ENCODE measurements at regions not wholly inside any gene's neighbourhood (a gene's known extent, or its start where the extent isn't known, plus 50 kb on each side); places are given as distances from the start of the nearest gene placed in this dataset.

DNA sequence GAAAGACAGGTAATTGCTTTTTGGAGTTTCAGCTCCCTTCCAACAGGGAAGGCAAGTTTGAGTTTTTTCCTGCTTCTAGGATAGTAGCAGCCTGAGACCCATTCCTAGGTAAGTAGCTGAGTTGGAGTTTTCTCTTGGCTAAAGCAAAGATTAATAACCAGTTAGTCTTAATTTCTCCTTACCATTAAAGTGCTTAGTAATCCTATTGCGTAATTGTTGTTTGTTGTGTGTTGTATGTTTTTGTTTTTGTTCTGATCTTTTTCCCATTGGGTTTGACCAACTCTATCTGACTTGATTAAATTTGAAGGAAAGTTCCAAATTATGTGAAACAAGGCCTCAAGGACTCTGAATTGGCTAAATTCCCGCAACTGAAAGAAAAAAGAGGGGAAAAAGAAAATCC is 83.5 kb downstream of the TBX22 start:
- no peak for DNase-seq (ENCODE audit: low read depth in 1 of 2, low spot score in 1 of 2)
- Histone ChIP-seq H3K4me3 (no peak overlapping the region), H3K27me3 (no peaks in the 10 kb centered on the region), H3K27ac (no peak overlapping the region), H3K36me3 (no peaks in the 10 kb centered on the region), H3K4me1 (ENCODE audit: low read depth) (no peaks in the 10 kb centered on the region), H3K9me3 (ENCODE audit: low read depth) (no peaks in the 10 kb centered on the region)
- TF ChIP-seq CTCF (IDR thresholded peaks at IDR 0.05; ENCODE audit: low read depth, low read length) = no peak

GRCh38 chrX:80120335-80120734 is 105.8 kb downstream of the TBX22 start:
- TF ChIP-seq CTCF (IDR thresholded peaks at IDR 0.05; ENCODE audit: low read depth, low read length) = no peak
- no peaks in the 10 kb centered on the region for H3K4me1 ChIP-seq (ENCODE audit: low read depth)
- H3K4me3 ChIP-seq = no peak overlapping the region
- no peak for DNase-seq (ENCODE audit: low read depth in 1 of 2, low spot score in 1 of 2)
- H3K36me3 ChIP-seq = no peaks in the 10 kb centered on the region
- no peaks in the 10 kb centered on the region for H3K9me3 ChIP-seq (ENCODE audit: low read depth)
- H3K27ac ChIP-seq = no peak overlapping the region
- H3K27me3 ChIP-seq = no peaks in the 10 kb centered on the region

- Histone ChIP-seq H3K4me1 (ENCODE audit: low read depth) (no peaks in the 10 kb centered on the region), H3K4me3 (no peak overlapping the region), H3K36me3 (no peaks in the 10 kb centered on the region), H3K9me3 (ENCODE audit: low read depth) (no peaks in the 10 kb centered on the region), H3K27ac (no peak overlapping the region), H3K27me3 (no peaks in the 10 kb centered on the region)
- no peak for DNase-seq (ENCODE audit: low read depth in 1 of 2, low spot score in 1 of 2)
- no peak for TF ChIP-seq CTCF (IDR thresholded peaks at IDR 0.05; ENCODE audit: low read depth, low read length)
Observed at GRCh38 chrX:80138938-80139337, 124.4 kb downstream of the TBX22 start.

DNA sequence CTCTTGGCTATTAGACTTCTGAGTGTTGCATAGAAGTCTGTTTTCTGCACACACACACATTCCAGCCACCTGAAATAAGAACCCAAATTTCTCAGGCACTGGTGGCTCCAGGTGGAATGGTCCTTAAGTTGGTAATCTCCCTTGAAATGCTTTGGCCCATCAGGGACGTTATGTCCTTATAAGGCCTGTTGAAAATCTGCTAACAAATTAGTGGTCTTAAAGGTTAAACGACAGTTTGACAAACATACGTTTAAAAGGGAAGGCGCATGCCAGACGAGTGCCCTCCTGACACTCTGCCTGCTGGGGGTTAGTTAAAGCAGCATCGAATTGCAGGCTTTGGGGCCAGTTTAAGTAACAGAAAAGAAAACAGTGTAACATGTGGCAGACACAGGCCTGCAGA is 125.0 kb downstream of the TBX22 start:
- no peak for TF ChIP-seq CTCF (IDR thresholded peaks at IDR 0.05; ENCODE audit: low read depth, low read length)
- no peaks in the 10 kb centered on the region for H3K4me1 ChIP-seq (ENCODE audit: low read depth)
- no peaks in the 10 kb centered on the region for H3K9me3 ChIP-seq (ENCODE audit: low read depth)
- H3K27ac ChIP-seq = no peak overlapping the region
- no peak overlapping the region for H3K4me3 ChIP-seq
- no peaks in the 10 kb centered on the region for H3K36me3 ChIP-seq
- H3K27me3 ChIP-seq = no peaks in the 10 kb centered on the region
- no peak for DNase-seq (ENCODE audit: low read depth in 1 of 2, low spot score in 1 of 2)

DNA sequence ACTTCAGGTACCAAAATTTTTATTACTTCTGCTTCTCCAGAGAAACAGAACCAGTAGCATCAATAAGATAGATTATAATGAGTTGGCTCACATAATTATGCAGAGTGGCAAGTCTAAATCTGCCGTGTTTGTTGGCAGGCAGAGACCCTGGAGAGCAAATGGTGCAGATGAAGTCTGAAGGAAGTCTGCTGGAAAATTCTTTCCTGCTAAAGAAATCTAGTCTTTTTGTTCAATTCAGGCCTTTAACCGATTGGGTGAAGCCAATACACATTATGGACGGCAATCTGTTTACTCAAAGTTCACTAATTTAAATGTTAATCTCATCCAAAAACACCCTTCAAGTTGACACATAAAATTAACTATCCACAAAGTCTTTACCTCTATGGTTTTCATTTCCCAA is 156.0 kb downstream of the TBX22 start:
- H3K36me3 ChIP-seq = no peaks in the 10 kb centered on the region
- H3K27ac ChIP-seq = no peak overlapping the region
- H3K27me3 ChIP-seq = no peaks in the 10 kb centered on the region
- no peak for TF ChIP-seq CTCF (IDR thresholded peaks at IDR 0.05; ENCODE audit: low read depth, low read length)
- no peaks in the 10 kb centered on the region for H3K9me3 ChIP-seq (ENCODE audit: low read depth)
- H3K4me1 ChIP-seq (ENCODE audit: low read depth) = no peaks in the 10 kb centered on the region
- H3K4me3 ChIP-seq = no peak overlapping the region
- DNase-seq (ENCODE audit: low read depth in 1 of 2, low spot score in 1 of 2) = no peak

DNA sequence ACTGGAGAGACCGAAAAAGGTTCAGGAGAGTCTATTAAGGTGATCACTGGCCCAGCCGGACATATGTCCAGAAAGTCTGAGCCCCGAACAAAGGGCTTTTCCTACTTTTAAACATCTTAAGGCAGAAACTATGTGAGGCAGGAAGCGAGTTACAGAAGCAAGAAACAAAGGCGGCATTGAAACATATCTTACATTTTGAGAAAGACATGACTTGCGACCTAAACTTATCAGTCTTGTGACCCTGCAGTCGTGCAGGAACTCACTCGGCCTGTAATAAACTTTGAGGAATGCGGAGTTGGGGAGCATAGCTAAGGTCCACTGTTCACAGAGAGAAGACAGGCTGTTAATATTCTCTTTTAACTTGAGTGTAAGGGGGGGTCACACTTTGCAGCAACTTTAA is 158.7 kb downstream of the TBX22 start:
- no peaks in the 10 kb centered on the region for H3K9me3 ChIP-seq (ENCODE audit: low read depth)
- H3K4me1 ChIP-seq (ENCODE audit: low read depth) = no peaks in the 10 kb centered on the region
- H3K36me3 ChIP-seq = no peaks in the 10 kb centered on the region
- DNase-seq (ENCODE audit: low read depth in 1 of 2, low spot score in 1 of 2) = no peak
- no peak overlapping the region for H3K4me3 ChIP-seq
- no peak for TF ChIP-seq CTCF (IDR thresholded peaks at IDR 0.05; ENCODE audit: low read depth, low read length)
- no peak overlapping the region for H3K27ac ChIP-seq
- H3K27me3 ChIP-seq = no peaks in the 10 kb centered on the region

Measured in cardiac muscle cell (in vitro differentiated cells and primary cell).